Endometrium (tissue), 2 donors: ENCODE measurements at regions not wholly inside any gene's neighbourhood (a gene's known extent, or its start where the extent isn't known, plus 50 kb on each side); places are given as distances from the start of the nearest gene placed in this dataset.

Experiments
- FAIRE-seq: peaks from 2 replicates; lab custom pipeline; 2012; peaks lifted over from hg19 to GRCh38; lab: Jason Lieb, UNC
- donor health status: control.
- donor health status: control.

DNA sequence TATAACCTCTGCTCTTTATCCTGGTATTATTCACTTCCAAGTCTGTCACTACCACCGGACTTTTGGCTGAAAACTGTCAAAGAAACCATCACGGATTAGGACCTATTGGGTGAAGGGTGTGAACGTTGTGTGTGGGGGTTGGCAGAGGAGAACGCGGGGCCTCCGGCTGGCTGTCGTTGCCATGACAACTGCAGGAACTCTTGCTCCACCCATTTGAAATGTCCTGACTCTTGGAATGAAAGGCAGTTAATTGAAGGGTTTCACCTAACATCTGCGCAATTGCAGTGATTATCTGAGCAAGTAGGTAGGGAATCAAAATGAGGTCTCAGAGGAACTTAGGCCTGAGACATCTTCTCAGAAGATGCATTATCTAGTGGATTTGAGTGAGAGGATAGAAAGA lies 60.9 kb upstream of the CLMP start:
- FAIRE-seq, result no peak

DNA sequence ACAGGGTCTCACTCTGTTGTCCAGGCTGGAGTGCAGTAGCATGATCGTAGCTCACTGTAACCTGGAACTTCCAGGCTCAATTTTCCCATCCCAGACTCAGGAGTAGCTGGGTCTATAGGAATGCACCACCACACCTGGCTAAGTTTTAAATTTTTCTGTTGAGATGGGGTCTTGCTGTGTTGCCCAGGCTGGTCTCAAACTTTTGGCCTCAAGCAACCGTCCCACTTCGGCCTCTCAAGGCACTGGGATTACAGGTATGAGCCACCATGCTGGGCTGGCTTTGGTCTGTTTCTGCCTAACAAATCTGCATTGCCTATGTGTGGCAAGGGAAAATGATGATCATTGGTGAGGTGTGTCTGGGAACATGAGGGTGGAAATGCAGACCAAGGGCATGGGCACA lies 59.3 kb upstream of the CLMP start:
- no peak for FAIRE-seq

DNA sequence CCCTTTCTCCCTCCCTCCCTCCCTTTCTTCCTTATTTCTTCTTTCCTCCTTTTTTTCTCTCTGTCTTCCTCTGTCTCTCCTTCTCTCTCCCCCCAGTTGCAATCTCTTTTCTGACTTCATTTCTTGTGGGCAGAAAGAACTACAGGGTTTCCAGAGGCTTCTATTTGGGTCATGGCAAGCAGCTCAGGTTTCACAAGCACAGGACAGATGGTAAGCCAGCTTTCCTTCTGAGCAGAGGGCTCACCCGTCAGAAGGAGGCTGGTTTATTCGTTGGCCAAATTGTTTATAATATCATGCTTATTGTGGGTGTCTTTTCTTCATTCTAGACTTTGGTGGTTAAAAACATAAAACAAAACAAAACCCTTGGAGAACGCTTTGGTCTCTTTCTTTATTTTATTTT lies 58.9 kb upstream of the CLMP start:
- no peak for FAIRE-seq

DNA sequence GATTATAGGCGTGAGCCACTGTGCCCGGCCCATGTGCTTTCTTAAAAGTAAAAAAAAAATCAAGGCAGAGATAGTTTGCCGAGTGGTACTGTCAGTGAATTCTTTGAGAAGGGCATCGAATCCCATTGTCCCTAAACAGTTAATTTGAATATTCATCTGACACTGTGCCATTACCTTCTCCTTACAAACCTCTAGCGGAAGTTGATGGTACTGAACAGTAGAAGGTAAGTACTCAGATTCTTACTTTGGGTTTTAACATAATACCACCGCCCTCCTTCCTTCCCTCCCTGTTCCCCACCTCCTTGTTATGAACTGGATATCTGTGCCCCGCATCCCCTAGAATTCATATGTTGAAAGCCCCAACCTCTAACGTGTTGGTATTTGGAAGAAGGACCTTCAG lies 58.2 kb upstream of the CLMP start:
- no peak for FAIRE-seq

DNA sequence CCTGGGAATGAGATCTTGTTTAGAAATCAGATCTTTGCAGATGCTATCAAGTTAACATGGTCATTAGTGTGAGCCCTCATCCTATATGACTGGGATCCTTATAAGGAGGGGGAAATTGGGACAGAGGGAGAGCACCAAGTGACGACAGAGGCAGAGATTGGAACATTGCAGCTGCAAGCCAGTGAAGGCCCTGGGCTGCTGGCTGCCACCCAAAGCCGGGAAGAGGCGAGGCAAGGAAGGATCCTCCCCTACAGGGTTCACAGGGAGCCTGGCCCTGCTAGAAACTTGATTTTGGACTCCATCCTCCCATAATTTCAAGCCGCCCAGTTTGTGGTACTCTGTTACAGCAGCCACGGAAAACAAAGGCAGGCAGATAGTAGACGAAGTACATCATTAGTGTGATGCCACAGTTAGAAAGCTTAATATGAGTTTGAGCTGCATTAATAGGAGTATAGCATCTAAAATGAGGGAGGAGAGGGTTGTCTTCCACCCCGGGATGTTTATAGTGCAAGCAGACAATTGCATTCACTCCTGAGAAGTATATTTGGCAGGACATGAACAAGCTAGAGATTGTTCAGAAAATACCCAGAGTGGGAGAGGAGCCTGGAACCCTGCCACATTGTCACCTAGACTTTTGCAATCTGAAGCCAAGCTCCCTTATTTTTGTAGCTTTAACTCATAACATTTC lies 56.8 kb upstream of the CLMP start:
- no peak for FAIRE-seq

DNA sequence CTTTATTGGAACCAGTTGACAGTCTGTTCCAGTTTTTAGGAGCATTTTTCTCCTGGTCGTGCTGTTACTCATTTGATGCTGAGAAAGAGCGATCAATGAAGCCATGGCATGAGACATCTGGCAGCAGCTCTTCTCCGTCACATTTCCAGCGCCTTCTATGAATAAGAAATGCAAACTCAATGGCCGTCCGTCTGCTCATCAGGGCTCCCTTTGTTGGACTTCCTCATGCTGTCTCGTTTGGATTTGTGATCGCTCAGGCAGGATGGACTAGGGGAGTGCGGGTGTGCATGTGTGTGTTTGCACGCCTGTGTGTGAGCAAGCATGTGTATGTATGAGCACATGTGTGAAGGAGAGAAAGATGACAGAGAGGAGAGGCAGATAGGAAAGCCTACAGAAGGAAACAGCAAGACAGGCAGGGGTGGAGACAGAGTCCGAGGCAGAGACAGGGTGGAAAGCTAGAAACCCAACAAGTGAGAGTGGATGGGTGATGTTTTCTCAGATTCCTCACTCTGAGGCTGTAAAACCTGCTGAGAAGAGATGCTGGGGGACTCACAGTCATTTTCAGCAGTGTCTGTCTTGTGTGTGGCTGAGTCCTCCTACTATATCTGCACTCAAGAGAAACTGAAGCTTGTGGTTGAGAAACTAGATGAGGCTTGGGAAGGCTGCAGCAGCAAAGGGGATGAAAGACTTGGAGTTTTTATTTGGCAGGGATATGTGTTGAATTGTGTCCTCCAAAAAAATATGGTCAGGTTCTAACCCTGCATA lies 56.0 kb upstream of the CLMP start:
- no peak for FAIRE-seq

DNA sequence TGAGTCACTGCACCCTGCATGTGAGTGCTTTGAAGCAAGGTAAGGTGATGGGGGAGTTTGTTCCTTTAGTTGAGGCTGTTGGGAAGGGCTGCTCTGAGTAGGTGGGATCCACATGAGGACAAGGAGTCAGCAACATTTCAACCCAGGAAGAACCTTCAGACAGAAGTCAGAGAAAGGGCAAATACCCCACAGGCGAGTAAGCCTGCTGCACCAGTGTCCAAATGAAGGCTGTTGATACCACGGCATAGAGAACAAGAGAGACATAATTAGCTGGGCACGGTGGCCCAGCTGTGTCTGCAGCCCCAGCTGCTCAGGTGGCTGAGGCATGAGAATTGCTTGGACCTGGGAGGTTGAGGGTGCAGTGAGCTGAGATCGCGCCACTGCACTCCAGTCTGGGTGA lies 54.3 kb upstream of the CLMP start:
- FAIRE-seq, result no peak

DNA sequence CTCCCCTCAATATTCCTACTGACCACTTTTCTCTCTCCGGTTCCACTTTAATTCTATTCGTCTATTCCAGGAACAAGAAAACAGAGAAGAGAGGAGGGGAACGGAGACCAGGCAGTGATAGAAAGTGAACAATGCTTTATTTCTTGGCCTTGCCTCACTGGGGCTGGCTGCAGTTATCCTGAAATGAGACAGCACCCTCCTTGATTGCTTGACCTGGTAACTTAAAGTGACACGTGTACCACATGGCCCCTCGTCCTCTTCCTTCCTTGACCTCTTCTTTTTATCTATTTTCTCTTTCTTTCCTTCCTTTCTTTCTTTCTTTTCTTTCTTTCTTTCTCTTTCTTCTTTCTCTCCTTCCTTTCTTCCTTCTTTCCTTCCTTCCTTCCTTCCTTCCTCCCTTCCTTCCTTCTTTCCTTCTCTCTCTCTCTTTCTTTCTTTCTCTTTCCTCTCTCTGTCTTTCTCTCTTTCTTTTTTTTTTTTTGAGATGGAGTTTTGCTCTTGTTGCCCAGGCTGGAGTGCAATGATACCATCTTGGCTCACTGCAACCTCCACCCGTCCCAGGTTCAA lies 52.8 kb upstream of the CLMP start:
- FAIRE-seq, result no peak

DNA sequence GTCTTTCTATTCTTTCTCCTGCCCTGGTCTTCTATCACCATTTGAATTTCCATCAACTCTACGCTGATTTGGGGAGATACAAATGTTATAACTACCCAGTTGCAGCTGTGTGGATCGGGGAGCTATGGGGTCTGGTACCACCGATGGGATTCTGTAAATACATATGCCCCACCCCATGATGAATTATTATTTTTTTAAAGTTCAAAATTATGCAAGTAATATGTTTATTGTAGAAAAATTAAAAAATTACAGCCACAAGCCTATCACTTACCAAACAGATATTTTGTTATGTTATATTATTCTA lies 52.4 kb upstream of the CLMP start:
- no peak for FAIRE-seq

DNA sequence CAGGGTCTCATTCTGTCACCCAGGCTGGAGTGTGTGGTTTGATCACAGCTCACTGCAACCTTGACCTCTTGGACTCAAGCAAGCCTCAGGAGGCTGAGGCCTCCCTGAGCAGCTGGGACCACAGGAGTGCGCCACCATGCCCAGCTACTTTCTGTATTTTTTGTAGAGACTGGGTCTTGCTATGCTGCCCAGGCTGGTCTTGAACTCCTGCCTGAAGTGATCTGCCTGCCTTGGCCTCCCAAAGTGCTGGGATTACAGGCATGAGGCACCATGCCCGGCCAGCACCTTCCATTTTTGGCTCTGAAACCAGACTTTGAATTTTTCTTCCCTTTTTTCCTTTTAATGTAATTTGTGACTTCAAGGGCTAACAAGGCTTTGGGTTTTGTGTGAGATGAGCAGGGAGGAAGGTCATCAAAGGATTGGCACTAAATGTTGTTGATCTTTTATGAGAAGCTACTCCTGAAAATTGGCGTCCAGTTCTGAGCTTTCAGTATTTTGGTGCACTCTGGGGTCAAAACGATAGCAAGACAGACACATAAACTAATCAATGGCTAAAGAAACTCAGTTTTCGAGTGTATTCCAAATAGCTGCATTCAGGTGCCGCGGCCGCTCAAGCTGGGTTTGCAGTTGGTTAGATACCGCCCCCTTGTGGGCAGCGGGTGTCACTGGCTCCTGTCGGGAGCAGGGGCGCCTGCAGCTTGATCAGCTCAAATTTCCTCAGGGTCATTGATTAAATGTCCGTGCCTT lies 51.9 kb upstream of the CLMP start:
- FAIRE-seq, result peak; percentile 35

DNA sequence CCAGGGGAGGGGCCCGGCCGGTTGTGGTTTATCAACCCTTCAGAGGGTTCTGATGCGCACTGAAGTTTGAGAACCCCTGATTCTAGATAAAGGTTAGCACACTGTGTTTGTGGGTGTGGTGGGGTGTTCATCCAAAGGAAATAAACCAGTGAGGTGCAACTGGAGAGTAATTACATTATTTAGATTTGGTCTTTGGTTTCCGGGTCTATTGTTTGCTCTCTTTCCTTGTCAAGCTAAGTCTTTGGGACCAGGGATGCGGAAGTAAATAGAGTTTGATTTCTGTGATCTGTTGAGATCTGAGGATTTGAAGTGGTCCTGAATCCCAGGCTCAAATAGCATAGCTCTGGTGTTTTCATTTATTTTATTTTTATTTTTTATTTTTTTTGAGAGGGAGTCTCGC lies 50.5 kb upstream of the CLMP start:
- no peak for FAIRE-seq
